Heart left ventricle (tissue), 13 donors: ENCODE measurements at regions not wholly inside any gene's neighbourhood (a gene's known extent, or its start where the extent isn't known, plus 50 kb on each side); places are given as distances from the start of the nearest gene placed in this dataset.

Experiments
- POLR2A ChIP-seq, 2 donors: fragments of 450-650 bp; IDR thresholded peaks; one replicate each; pipeline ENCODE4 v1.6.1; 2017; ENCODE audit warnings: antibody characterized with exemption in 2 of 2, mild to moderate bottlenecking in 2 of 2, moderate library complexity in 2 of 2
- TF ChIP-seq, protein P1 (sequence below), 12 donors: fragments of 200-600 bp; sonication (generic) in 4 of 12; IDR thresholded peaks; one replicate each; pipeline versions ENCODE4 v1.5.0 to v1.8.0; 2018 to 2022; ENCODE audit warnings: antibody characterized with exemption in 12 of 12, mild to moderate bottlenecking in 5 of 12
- donor health status: ischemic (EF 13 %, LVEDD 7.1; RV severe dilation, severe dysfunction).
- donor health status: DM: no; HTN: yes; CAD: no.
- donor health status: DM: no; HTN: no; CAD: no.
- donor health status: ischemic (EF 25% LVEDD 6.9; RV normal size, moderate dysfunction).
- donor health status: ischemic (EF 25% LVEDD 5.7; RV mildly dilated, moderate dysfunction).
- donor health status: ischemic (EF 35%, LVEDD 5.7; RV mildly dilated, moderate dysfunction).
- donor health status: nonischemic (EF 11% LVEDD 7.7; RV severe dilation, severe dysfunction).
- donor health status: DM: yes; HTN: yes; CAD: no.
- donor health status: PGD.
- donor health status: ischemic (EF 29% LVEDD 5.4; RV normal size, mild dysfunction).
- donor health status: nonischemic (EF 23%, LVEDD 6.1; RV moderate dilation, normal function).

DNA sequence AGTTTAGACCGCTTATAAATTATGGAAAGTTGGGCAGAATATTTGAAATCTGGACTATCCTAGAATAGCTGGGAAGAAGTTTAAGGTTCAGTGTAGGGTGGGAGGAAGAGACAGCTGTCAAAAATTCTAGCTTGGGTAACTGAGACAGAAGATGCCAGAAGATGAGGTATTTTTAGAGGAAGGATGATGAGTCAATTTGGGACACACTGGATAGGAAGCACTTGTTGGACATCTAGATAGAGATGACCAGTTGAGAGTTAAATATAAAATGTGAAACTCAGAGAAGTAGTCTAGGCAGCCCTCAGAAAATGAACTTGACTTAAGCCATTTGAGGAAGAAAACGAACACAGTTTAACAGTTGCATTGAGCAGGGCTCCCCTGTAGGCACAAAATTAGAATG is 137.9 kb upstream of the MAP9 start:
- TF ChIP-seq, protein P1, sequence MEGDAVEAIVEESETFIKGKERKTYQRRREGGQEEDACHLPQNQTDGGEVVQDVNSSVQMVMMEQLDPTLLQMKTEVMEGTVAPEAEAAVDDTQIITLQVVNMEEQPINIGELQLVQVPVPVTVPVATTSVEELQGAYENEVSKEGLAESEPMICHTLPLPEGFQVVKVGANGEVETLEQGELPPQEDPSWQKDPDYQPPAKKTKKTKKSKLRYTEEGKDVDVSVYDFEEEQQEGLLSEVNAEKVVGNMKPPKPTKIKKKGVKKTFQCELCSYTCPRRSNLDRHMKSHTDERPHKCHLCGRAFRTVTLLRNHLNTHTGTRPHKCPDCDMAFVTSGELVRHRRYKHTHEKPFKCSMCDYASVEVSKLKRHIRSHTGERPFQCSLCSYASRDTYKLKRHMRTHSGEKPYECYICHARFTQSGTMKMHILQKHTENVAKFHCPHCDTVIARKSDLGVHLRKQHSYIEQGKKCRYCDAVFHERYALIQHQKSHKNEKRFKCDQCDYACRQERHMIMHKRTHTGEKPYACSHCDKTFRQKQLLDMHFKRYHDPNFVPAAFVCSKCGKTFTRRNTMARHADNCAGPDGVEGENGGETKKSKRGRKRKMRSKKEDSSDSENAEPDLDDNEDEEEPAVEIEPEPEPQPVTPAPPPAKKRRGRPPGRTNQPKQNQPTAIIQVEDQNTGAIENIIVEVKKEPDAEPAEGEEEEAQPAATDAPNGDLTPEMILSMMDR (IDR thresholded peaks at IDR 0.05), result no peak
- TF ChIP-seq POLR2A (IDR thresholded peaks at IDR 0.05), result no peak
